ENCODE measurements at regions not wholly inside any gene's neighbourhood (a gene's known extent, or its start where the extent isn't known, plus 50 kb on each side); places are given as distances from the start of the nearest gene placed in this dataset.
"Not testable (repeated sequence)": the region's sequence is repeated elsewhere in the genome, so short reads cannot be mapped to it uniquely, and the experiment has no call there.

- DNase-seq, result not testable (repeated sequence)
Observed at GRCh38 chr20:30164389-30164788, 1093.1 kb upstream of the DEFB115 start.

- DNase-seq, result no peak
Observed at GRCh38 chr20:30167540-30167939, 1089.9 kb upstream of the DEFB115 start.

- DNase-seq, result no peak
Observed at GRCh38 chr20:30168025-30168799, 1089.3 kb upstream of the DEFB115 start.

- DNase-seq, result no peak
Observed at GRCh38 chr20:30168800-30169138, 1088.7 kb upstream of the DEFB115 start.

GRCh38 chr20:30175681-30176080 is 1081.8 kb upstream of the DEFB115 start:
- DNase-seq, result no peak

GRCh38 chr20:30183124-30183523 is 1074.3 kb upstream of the DEFB115 start:
- DNase-seq, result not testable (repeated sequence)

- DNase-seq, result not testable (repeated sequence)
Observed at GRCh38 chr20:30191785-30192184, 1065.7 kb upstream of the DEFB115 start.

- not testable (repeated sequence) for DNase-seq
Observed at GRCh38 chr20:30234477-30234876, 1023.0 kb upstream of the DEFB115 start.

- DNase-seq, result not testable (repeated sequence)
Observed at GRCh38 chr20:30275073-30275472, 982.4 kb upstream of the DEFB115 start.

GRCh38 chr20:30281584-30282197 is 975.8 kb upstream of the DEFB115 start:
- no peak for DNase-seq

GRCh38 chr20:30283476-30284280 is 973.8 kb upstream of the DEFB115 start:
- not testable (repeated sequence) for DNase-seq

GRCh38 chr20:30284281-30284905 is 973.1 kb upstream of the DEFB115 start:
- DNase-seq, result no peak

GRCh38 chr20:30285677-30286076 is 971.8 kb upstream of the DEFB115 start:
- DNase-seq, result no peak

- no peak for DNase-seq
Observed at GRCh38 chr20:30286157-30286556, 971.3 kb upstream of the DEFB115 start.

GRCh38 chr20:30287459-30287858 is 970.0 kb upstream of the DEFB115 start:
- not testable (repeated sequence) for DNase-seq

GRCh38 chr20:30288346-30288745 is 969.1 kb upstream of the DEFB115 start:
- no peak for DNase-seq

GRCh38 chr20:30289049-30289448 is 968.4 kb upstream of the DEFB115 start:
- DNase-seq, result not testable (repeated sequence)

GRCh38 chr20:30289711-30290141 is 967.7 kb upstream of the DEFB115 start:
- not testable (repeated sequence) for DNase-seq

GRCh38 chr20:30290361-30291063 is 967.0 kb upstream of the DEFB115 start:
- not testable (repeated sequence) for DNase-seq

GRCh38 chr20:30291064-30291379 is 966.4 kb upstream of the DEFB115 start:
- not testable (repeated sequence) for DNase-seq

GRCh38 chr20:30291686-30292085 is 965.8 kb upstream of the DEFB115 start:
- DNase-seq, result not testable (repeated sequence)

GRCh38 chr20:30295396-30295795 is 962.1 kb upstream of the DEFB115 start:
- not testable (repeated sequence) for DNase-seq

GRCh38 chr20:30295967-30296366 is 961.5 kb upstream of the DEFB115 start:
- not testable (repeated sequence) for DNase-seq

Data from GF-D8 (cell line).